GM18909 (cell line): ENCODE measurements at regions not wholly inside any gene's neighbourhood (a gene's known extent, or its start where the extent isn't known, plus 50 kb on each side); places are given as distances from the start of the nearest gene placed in this dataset.
"Not testable (repeated sequence)": the region's sequence is repeated elsewhere in the genome, so short reads cannot be mapped to it uniquely, and the experiment has no call there.

ENCODE experiments used
- ATAC-seq: cut with Tn5 transposase; IDR thresholded peaks from one replicate; pipeline ENCODE4 v1.9.1; 2021; ENCODE audit warnings: mild to moderate bottlenecking; ENCODE audit not compliant: unreplicated experiment, poor library complexity

GRCh38 chr15:34528055-34528754, 55.2 kb downstream of the GOLGA8B start:
- not testable (repeated sequence) for ATAC-seq

- not testable (repeated sequence) for ATAC-seq
Observed at GRCh38 chr15:34527641-34528040, 55.8 kb downstream of the GOLGA8B start.

DNA sequence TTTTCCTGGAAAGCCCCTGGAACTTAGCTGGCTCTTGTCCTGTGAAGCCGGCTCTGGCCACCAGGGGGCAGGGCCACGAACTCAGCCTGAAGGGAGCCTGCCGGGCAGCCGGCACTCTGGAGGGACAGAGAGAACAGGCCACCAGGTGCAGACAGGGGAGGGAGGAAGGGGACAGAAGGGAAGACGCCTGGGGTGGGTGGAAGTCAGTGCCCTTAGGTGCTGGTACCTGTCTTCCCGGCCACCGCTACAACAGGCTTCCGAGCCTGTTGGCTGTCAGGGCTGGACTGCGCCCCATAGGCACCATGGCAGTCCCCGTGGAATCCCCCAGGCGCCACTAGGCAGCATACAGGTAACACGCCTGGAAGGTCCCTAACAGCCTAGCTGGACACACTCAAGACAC, 59.6 kb downstream of the GOLGA8B start:
- ATAC-seq: not testable (repeated sequence)

DNA sequence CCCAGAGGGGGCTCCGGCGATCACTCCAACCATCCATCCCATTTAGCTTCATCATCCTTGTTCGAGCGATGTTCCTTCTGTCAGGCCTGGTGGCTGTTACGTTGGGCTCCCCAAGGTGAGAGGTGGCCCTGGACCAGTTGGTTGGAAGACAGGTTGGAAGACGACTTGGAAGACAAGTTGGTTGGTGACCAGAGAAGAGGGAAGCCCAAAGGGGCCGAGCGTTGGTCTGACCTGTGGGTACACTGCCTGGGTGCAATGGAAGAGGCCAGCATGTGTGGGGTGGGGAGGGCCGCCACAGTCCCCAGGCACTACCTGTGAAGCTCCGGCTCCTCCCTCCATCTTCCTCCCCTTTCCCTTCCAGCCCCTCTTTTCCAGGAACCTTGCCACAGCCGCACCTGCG, 60.9 kb downstream of the GOLGA8B start:
- ATAC-seq: not testable (repeated sequence)

DNA sequence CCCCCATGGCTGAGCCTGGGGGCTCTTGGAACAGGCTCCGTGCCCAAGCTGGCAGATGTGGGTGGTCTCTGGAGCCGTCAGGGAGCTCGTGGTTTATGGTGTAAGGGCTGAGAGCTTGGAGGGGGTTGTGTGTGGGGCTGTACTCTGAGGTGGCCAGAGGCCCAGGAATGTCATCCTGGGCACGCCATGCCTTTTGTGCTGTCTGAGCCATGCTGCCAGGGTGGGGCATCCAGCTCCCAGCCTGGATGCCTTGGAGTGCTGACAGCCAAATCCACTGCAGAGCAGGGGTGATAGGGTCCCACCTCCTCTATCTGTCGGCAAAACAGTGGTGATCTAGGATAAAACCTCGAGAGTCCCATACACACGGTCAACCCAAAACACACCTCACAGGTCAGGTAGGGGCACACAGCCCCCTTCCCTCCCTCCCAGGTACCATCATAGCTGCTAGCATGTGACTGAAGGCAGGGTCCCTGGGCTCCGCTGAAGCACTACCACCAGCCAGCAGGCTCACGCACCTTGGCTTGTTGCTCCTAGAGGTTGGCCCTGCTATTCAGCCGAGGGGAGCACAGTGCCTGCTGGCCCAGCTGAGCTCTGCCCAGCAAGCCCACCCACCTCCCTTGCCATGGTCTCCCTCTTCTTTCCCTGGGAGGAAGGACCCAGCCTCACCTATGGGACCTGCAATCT, 61.5 kb downstream of the GOLGA8B start:
- ATAC-seq: not testable (repeated sequence)

- no peak for ATAC-seq
Observed at GRCh38 chr15:34520566-34520965, 62.9 kb downstream of the GOLGA8B start.

DNA sequence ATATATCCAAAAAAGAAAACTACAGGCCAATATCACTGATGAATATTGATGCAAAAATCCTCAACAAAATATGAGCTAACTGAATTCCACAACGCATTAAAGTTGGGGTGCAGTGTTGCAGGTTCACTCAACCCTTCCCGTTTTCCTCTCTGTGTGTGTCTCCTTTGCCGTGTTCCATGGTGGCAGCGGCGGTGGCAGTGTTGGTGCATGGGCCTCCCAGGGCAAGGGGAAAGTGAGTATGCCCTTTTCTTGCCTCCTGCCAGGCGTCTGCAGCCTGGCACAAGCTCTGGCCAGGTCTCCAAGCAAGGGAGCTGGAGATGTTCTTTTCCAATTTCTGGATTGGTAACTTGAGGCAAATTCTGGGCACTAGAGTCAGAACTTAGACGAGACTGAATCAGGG, 63.4 kb downstream of the GOLGA8B start:
- ATAC-seq: not testable (repeated sequence)

GRCh38 chr15:34514251-34514670, 69.2 kb downstream of the GOLGA8B start:
- peak; percentile 67 for ATAC-seq

DNA sequence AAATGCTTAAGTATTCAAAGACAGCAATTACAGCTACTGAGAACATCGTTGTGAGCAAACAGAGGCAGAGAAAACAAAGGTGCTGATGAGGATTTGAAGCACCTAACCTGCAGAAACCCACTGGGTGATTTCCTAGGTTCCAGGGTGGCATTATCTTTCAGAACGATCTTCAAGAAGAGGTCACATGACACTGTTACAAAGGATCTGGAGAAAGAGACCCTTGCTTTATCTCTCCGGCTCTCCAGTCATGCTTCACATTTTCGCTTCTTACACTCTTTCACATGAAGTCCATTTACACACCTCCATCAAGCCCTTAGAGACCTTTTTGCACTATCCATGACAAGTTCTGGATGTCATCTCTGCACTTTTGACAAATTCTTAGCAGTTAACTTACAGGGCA, 70.8 kb downstream of the GOLGA8B start:
- no peak for ATAC-seq

DNA sequence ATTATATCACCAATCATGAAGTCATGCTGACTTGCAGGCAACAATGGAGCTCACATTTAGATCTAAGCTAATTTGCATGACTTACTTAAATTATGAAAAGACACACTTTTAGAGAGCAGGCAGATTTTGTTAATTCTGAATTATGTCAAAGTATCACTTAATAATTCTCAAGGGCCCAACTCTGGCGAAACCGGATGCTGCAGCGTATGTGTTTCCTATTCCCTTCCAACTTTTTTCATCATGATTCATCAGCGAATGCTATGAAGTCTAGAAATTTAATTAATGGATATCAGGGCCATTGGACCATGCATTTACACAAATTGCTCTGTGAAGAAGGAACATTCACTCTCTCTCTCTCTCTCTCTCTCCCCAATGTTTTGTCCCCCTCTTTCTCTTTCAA, 63.5 kb upstream of the GOLGA8A start:
- ATAC-seq: no peak

DNA sequence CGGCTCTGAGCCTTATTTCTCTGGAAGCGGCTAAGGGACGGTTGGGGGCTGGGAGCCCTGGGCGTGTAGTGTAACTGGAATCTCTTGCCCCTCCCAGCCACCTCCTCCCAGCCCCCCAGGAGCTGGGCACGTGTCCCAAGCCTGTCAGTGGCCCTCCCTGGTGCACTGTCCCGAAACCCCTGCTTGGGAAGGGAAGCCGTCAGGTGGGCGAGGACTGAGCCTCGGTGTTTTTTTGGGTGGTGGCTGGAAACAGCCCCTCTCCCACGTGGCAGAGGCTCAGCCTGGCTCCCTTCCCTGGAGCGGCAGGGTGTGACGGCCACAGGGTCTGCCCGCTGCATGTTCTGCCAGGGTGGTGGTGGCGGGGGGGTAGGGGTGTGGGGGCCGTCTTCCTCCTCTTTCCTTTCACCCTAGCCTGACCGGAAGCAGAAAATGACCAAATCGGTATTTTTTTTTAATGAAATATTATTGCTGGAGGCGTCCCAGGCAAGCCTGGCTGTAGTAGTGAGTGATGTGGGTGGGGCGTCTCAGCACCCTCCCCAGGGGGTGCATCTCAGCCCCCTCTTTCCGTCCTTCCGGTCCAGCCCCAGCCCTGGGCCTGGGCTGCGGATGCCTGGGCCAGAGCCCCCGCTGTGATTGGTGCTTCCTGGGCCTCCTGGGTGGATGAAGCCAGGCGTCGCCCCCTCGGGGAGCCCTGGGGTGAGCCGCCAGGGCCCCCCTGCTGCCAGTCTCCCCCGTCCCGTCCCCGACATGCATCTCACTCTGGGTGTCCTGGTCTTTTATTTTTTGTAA, 58.8 kb upstream of the GOLGA8A start:
- no peak for ATAC-seq

DNA sequence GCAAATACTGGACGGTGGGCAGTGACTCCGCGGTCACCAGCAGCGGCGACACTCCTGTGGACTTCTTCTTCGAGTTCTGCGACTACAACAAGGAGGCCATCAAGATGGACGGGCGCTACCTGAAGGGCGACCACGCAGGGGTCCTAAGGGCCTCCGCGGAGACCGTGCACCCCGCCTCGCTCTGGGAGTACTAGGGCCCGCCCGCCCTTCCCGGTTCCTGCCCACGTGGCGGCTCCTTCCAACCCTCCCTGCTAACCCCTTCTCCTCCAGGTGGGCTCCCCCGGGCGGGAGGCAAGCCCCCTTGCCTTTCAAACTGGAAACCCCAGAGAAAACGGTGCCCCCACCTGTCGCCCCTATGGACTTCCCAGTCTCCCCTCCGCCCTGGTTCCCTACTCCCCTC, 58.1 kb upstream of the GOLGA8A start:
- not testable (repeated sequence) for ATAC-seq

DNA sequence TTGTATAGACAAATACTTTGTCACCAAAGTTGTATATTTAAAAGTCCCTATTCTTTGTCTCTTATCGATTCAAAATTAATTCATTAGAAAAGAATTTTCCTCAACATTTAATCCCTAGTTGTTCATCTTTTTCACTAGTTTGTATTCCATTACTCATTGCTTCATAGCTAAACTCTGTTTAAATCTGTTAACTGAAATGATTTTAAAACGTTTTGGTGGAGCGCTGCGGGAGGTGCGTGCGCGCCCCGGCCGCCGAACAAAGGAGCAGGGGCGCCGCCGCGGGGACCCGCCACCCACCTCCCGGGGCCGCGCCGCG, 56.4 kb upstream of the GOLGA8A start:
- no peak for ATAC-seq

DNA sequence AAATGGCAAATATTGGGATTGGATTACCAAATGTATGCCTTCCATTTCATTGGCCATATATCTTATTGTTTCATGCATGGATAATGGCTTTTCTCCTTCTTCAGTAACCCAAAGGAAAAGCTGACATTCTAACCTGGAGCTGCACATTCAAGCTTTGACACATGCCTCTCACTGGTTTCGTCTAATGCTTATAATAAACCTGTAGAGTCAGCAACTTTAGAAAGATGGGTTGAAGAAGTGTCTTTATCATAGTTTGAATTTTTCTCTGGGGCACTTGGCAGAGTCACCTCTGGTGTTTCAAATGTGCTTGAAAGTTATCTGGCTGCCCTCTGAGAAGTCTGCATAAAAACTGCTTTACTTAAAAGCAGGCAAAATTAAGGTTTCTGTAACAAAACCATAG, 55.4 kb upstream of the GOLGA8A start:
- ATAC-seq: no peak

- ATAC-seq: not testable (repeated sequence)
Observed at GRCh38 chr15:34491488-34491887, 53.9 kb upstream of the GOLGA8A start.

GRCh38 chr15:34490417-34491193, 53.0 kb upstream of the GOLGA8A start:
- ATAC-seq: no peak

DNA sequence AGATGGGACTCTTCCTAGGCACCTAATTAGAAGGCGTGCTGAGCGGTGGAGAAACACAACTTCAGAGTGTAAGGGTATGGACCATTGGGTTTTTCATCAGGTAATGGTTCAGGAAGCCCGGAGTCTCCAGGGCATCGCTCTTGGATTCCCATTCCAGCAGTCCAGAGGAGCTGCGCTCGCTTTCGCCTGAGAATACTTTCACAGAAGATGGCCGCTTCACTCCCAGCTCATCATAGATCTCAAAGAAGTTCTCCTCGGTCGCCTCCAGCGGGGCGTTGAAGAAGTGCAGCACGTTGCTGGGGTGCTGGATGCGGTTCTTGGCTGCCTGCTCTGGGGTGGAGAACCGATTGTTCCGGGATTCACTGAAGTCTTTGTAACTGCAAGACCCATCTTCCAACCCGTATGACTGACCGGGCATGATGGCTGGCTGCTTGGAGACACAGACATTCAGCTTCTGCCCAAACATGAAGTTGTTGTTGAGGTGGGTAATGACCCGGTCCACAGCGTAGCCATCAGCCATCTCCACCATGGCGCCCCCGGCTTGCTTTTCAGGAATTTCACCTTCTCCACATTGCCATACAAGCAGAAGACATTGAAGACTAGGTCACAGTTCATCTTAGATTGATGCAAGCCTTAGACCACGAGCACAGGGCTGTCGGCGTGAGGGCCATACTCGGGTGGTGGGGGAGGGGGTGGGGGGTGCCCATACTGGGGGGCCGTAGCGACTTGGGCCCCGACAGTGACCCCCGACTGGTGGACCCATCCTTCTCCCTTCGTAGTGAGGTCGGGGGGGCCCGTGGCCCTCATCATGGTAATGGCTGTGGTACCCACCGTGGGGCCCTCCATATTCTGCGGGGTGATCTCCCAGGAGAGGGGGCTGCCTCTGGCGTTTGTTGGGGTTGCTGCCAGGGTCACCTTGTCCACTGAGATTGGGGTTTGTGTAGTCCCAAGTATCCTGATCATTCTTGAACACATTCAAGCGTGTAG, 51.7 kb upstream of the GOLGA8A start:
- not testable (repeated sequence) for ATAC-seq
